GM12891 (cell line): ENCODE measurements at regions not wholly inside any gene's neighbourhood (a gene's known extent, or its start where the extent isn't known, plus 50 kb on each side); places are given as distances from the start of the nearest gene placed in this dataset.

Source experiments
- PAX5 ChIP-seq: IDR thresholded peaks from 2 replicates; pipeline ENCODE4 v1.6.1; 2011; ENCODE audit warnings: low read length, moderate library complexity, mild to moderate bottlenecking; ENCODE audit not compliant: insufficient read depth, severe bottlenecking
- POLR2A ChIP-seq: IDR thresholded peaks from 2 replicates; pipeline ENCODE4 v1.6.1; 2011; ENCODE audit warnings: low read depth, low read length, control low read depth
- POLR2AphosphoS5 ChIP-seq: IDR thresholded peaks from 2 replicates; pipeline ENCODE4 v1.6.1; 2011; ENCODE audit warnings: low read depth, low read length, control low read depth
- POU2F2 ChIP-seq: IDR thresholded peaks from 2 replicates; pipeline ENCODE4 v1.6.1; 2011; ENCODE audit warnings: low read depth, mild to moderate bottlenecking, control low read depth, low read length, moderate library complexity
- SPI1 ChIP-seq: IDR thresholded peaks from 2 replicates; pipeline ENCODE4 v1.6.1; 2011; ENCODE audit warnings: low read depth, low read length, control low read depth
- TAF1 ChIP-seq: IDR thresholded peaks from 2 replicates; pipeline ENCODE4 v1.6.1; 2011; ENCODE audit warnings: low read depth, low read length, control low read depth

DNA sequence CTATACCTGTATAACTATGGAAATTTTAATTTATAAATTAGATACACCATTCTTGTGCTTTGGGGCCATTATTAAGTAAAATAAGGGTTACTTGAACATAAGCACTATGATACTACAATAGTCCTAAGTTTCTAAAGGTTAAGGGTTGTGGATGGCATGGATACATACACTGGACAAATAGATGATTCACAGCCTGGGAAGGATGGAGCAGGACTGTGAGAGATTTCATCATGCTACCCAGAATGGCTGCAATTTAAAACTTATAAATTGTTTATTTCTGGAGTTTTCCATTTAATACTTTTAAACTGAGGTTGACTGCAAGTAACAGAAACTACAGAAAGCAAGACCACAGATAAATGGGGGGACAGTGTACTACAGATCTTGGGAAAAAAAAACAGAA is 295.8 kb upstream of the ZNF804A start:
- TF ChIP-seq POLR2AphosphoS5 (no peak), TAF1 (no peak), SPI1 (no peak), POLR2A (no peak), PAX5 (no peak), POU2F2 (no peak)
